ENCODE measurements at regions not wholly inside any gene's neighbourhood (a gene's known extent, or its start where the extent isn't known, plus 50 kb on each side); places are given as distances from the start of the nearest gene placed in this dataset.
"Not testable (repeated sequence)": the region's sequence is repeated elsewhere in the genome, so short reads cannot be mapped to it uniquely, and the experiment has no call there.

DNA sequence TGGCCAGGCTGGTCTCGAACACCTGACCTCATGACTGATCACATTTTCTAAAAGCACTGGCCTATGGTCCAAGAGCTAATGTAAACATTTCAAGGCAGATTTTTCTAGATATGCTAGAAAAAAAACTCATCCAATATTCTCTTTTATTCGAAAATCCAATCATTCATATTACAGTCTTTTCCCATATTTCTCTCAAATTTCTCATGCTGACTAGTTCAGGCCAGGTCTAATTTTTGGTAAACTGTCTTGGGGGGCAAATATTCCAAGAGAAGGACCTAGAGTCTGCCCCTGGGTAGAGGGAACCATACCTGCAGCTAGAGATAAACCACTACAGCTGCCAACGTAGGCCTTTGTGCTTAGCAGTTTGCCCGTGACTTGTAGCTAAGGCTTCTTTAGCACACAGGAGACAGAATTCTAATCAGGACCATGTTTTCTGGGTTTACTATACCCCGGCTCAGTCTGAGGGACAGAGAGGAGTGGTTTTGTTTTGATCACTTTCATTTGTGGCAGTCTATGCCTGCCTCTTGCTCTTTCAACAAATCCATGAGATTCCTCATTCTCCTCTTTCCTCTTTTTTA lies 71.8 kb upstream of the CITED2 start:
- Mint-ChIP-seq H3K36me3 (ENCODE audit: unreplicated experiment) (no peaks in the 10 kb centered on the region), H3K4me3 (ENCODE audit: unreplicated experiment) (no peak overlapping the region), H3K9me3 (ENCODE audit: unreplicated experiment) (no peaks in the 10 kb centered on the region), H3K27me3 (ENCODE audit: unreplicated experiment) (no peaks in the 10 kb centered on the region), H3K27ac (ENCODE audit: unreplicated experiment) (no peak overlapping the region), H3K4me1 (ENCODE audit: low read depth, unreplicated experiment) (peaks cover 1% of the 10 kb centered on the region)
- no peak for TF ChIP-seq CTCF (IDR thresholded peaks at IDR 0.05; ENCODE audit: partially characterized antibody, unreplicated experiment)
- no peak for DNase-seq

DNA sequence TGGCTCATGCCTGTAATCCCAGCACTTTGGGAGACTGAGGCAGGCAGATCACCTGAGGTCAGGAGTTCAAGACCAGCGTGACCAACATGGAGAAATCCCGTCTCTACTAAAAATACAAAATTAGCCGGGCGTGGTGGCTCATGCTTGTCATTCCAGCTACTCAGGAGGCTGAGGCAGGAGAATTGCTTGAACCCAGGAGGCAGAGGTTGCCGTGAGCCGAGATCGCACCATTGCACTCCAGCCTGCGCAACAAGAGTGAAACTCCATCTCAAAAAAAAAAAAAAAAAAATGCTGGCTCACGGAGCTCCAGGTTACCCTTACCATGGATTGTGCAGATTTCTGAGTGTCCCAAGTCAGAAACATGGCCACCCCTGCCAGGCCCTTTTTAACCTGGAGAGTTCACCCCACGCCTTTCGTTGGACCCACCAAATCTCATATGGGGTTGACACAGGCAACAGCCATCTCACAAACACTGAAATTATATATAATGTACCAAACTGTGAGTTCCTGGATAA lies 69.9 kb upstream of the CITED2 start:
- not testable (repeated sequence) for H3K27ac Mint-ChIP-seq (ENCODE audit: unreplicated experiment); DNase-seq; H3K4me3 Mint-ChIP-seq (ENCODE audit: unreplicated experiment); H3K36me3 Mint-ChIP-seq (ENCODE audit: unreplicated experiment); H3K27me3 Mint-ChIP-seq (ENCODE audit: unreplicated experiment); H3K9me3 Mint-ChIP-seq (ENCODE audit: unreplicated experiment); H3K4me1 Mint-ChIP-seq (ENCODE audit: low read depth, unreplicated experiment)

- Mint-ChIP-seq H3K4me3 (ENCODE audit: unreplicated experiment) (no peak overlapping the region), H3K36me3 (ENCODE audit: unreplicated experiment) (peaks cover 4% of the 10 kb centered on the region), H3K9me3 (ENCODE audit: unreplicated experiment) (no peaks in the 10 kb centered on the region), H3K27ac (ENCODE audit: unreplicated experiment) (no peak overlapping the region), H3K4me1 (ENCODE audit: low read depth, unreplicated experiment) (no peaks in the 10 kb centered on the region), H3K27me3 (ENCODE audit: unreplicated experiment) (no peaks in the 10 kb centered on the region)
- no peak for TF ChIP-seq CTCF (IDR thresholded peaks at IDR 0.05; ENCODE audit: partially characterized antibody, unreplicated experiment)
- DNase-seq = no peak
These were observed 69.0 kb upstream of the CITED2 start for GRCh38 chr6:139443231-139444112.

DNA sequence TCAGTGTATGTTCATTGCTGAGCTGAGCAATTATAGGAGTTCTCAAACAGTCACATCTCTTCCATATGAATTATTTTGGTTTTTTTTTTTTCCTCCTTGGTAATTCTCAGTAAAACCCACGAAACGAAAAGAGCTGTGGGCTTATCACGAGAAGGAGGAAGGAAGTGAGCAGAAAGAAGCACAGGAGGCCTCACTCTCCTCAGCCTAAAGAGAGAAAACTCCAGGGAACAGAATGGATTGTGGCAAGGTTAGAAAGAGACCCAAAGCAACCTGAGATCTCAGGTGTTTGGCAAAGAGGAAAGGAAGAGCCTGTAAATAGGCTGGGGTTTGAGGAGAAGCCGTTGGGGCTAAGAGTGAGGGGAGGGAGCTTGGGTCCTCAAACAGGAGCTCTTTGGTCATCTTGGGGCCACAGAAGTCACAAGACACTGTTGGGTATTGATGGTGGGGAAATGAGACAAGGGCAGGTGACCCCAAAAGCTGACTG lies 67.8 kb upstream of the CITED2 start:
- H3K27ac Mint-ChIP-seq (ENCODE audit: unreplicated experiment) = no peak overlapping the region
- TF ChIP-seq CTCF (IDR thresholded peaks at IDR 0.05; ENCODE audit: partially characterized antibody, unreplicated experiment) = no peak
- no peak for DNase-seq
- H3K36me3 Mint-ChIP-seq (ENCODE audit: unreplicated experiment) = peaks cover 4% of the 10 kb centered on the region
- H3K27me3 Mint-ChIP-seq (ENCODE audit: unreplicated experiment) = no peaks in the 10 kb centered on the region
- no peak overlapping the region for H3K4me3 Mint-ChIP-seq (ENCODE audit: unreplicated experiment)
- H3K4me1 Mint-ChIP-seq (ENCODE audit: low read depth, unreplicated experiment) = no peaks in the 10 kb centered on the region
- H3K9me3 Mint-ChIP-seq (ENCODE audit: unreplicated experiment) = no peaks in the 10 kb centered on the region

- Mint-ChIP-seq H3K27me3 (ENCODE audit: unreplicated experiment) (peaks cover 1% of the 10 kb centered on the region), H3K4me1 (ENCODE audit: low read depth, unreplicated experiment) (no peaks in the 10 kb centered on the region), H3K36me3 (ENCODE audit: unreplicated experiment) (peaks cover 4% of the 10 kb centered on the region), H3K4me3 (ENCODE audit: unreplicated experiment) (no peak overlapping the region), H3K9me3 (ENCODE audit: unreplicated experiment) (no peaks in the 10 kb centered on the region), H3K27ac (ENCODE audit: unreplicated experiment) (no peak overlapping the region)
- TF ChIP-seq CTCF (IDR thresholded peaks at IDR 0.05; ENCODE audit: partially characterized antibody, unreplicated experiment) = no peak
- no peak for DNase-seq
These were observed 64.9 kb upstream of the CITED2 start for GRCh38 chr6:139439349-139439748.

Measured in glutamatergic neuron (in vitro differentiated cells).